ENCODE measurements at regions not wholly inside any gene's neighbourhood (a gene's known extent, or its start where the extent isn't known, plus 50 kb on each side); places are given as distances from the start of the nearest gene placed in this dataset.

DNA sequence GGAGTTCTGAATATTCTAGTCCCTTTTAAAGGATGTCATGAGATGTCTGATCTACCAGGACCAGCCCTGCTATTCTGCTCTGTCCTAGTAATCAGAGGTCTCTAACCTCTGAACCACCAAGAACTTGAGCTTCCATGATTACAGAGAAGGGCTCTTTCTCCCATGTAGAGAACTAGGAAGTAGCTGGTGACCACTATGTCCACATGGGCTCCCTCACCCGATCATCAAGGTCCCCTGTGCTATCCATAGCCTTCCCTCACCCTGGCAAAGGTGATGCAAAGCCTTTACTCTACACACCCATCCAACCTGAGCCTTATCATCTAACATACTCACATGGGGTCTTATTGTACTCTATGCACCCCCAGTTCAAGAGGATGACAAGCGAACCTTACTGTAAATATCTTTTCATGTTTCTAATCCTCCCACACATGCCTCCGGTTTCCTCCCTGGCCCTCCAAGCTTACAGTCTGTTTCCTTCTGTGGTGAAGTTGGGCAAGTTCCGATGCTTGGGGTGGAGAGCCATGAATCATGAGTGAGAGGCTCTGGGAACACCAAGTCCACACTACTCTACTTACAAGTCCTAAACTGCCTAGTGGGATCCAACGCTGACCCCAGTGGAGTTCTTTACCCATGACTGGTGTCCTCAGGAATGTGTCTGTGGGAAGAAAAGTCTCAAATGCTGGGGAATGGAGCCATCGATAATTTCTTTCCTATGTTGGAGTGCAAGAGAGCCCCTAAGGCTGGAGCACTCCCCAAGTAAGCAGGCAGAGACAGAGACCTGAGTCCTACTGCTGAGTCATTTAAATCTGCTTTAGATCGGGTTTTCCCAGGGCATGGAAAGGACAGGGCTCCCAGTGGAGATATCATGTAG is 73.3 kb upstream of the KLF7 start:
- 20% methylated on average over 6 of the region's 7 CpGs for WGBS (ENCODE audit: insufficient coverage, low coverage, missing lambda C conversion rate)
- in situ Hi-C loops (cut with MboI) = no loop called here
- Histone ChIP-seq H3K27me3 (ENCODE audit: control insufficient read depth in 2 of 2, insufficient read depth in 2 of 2, low read length in 2 of 2) (no peaks in the 10 kb centered on the region), H3K9me3 (replicated peaks; ENCODE audit: control insufficient read depth, insufficient read depth, low read depth, low read length) (no peaks in the 10 kb centered on the region), H3K79me2 (ENCODE audit: control insufficient read depth, insufficient read depth, low read length) (no peaks in the 10 kb centered on the region), H2AFZ (ENCODE audit: low read depth, low read length) (peak overlapping the region; percentile 81), H3K4me2 (ENCODE audit: insufficient read depth, low read length) (0 out of 2 replicates have a peak overlapping the region, but pooled peaks have one; percentile 32), H3K9ac (ENCODE audit: insufficient read depth in 1 of 2, low read depth in 2 of 2, low read length in 2 of 2) (no peak overlapping the region), H3K4me1 (replicated peaks in 1 of 2; ENCODE audit: control insufficient read depth in 2 of 2, insufficient read depth in 2 of 2, low read length in 2 of 2) (peaks cover 0 to 13% of the 10 kb centered on the region in 2 experiments; a peak in 2 of 5 replicates), H3K36me3 (ENCODE audit: control insufficient read depth, insufficient read depth, low read length) (no peaks in the 10 kb centered on the region), H4K20me1 (replicated peaks; ENCODE audit: control insufficient read depth, insufficient read depth, low read length) (no peaks in the 10 kb centered on the region), H3K4me3 (no peak overlapping the region), H3K27ac (ENCODE audit: extremely low read depth, low read depth, low read length) (peak overlapping the region; percentile 47; the same call in 2 of the 3 replicates), H3K9me1 (ENCODE audit: control insufficient read depth, insufficient read depth, low read length) (no peaks in the 10 kb centered on the region)
- no TSS peak for BruUV-seq (replicated peaks)
- CTCF ChIA-PET (ENCODE audit: low intra/inter-chr PET ratio) = interaction anchor here (0.6 kb wide), 1 partner anchor 44 kb away, joined by 3 read pairs; no protein-coding TSS in a partner anchor
- ATAC-seq (peak; percentile 62), DNase-seq (ENCODE audit: extremely low read depth in 1 of 4, low spot score in 3 of 4) (peak; percentile 12 to 45 (median 16)), FAIRE-seq (peak; percentile 60)
- POLR2A ChIA-PET = interaction anchor here (1.1 to 1.2 kb wide), 2 partner anchors 12 to 21 kb away, joined by 3 to 4 read pairs; no protein-coding TSS in a partner anchor
- intact Hi-C loops (cut with micrococcal nuclease) = loop anchor here (10.0 kb wide), 1 partner anchor 236 kb away; no protein-coding TSS in a partner anchor
- TF ChIP-seq PCBP2 (IDR thresholded peaks at IDR 0.05; ENCODE audit: low read depth, low read length, poor library complexity, severe bottlenecking) (no peak), PRPF4 (IDR thresholded peaks at IDR 0.05; ENCODE audit: insufficient read depth, low read depth, low read length, poor library complexity, severe bottlenecking) (no peak), NFE2 (IDR thresholded peaks at IDR 0.05; ENCODE audit: low read depth) (peak; percentile 42; the same call in 1 of the 2 replicates), ARID1B (IDR thresholded peaks at IDR 0.05) (0 out of 2 replicates have a peak, but pooled peaks have one; percentile 8), KAT2B (IDR thresholded peaks at IDR 0.05; ENCODE audit: low read depth, low read length) (no peak), ZNF436 (CRISPR knock-in tag; IDR thresholded peaks at IDR 0.05) (no peak), ZNF232 (CRISPR knock-in tag; IDR thresholded peaks at IDR 0.05) (no peak), ZNF121 (CRISPR knock-in tag; conservative IDR thresholded peaks at IDR 0.05) (no peak), ZNF224 (CRISPR knock-in tag; IDR thresholded peaks at IDR 0.05) (no peak), SREBF1 (IDR thresholded peaks at IDR 0.05; ENCODE audit: borderline replicate concordance, low read depth, low read length) (no peak), ZNF133 (CRISPR knock-in tag; IDR thresholded peaks at IDR 0.05) (no peak), FOSL1 (tag; conservative IDR thresholded peaks at IDR 0.05) (peak; percentile 67), RBM14 (IDR thresholded peaks at IDR 0.05; ENCODE audit: borderline replicate concordance, insufficient read depth, low read depth, low read length) (no peak)
- TF ChIP-seq, protein P1, sequence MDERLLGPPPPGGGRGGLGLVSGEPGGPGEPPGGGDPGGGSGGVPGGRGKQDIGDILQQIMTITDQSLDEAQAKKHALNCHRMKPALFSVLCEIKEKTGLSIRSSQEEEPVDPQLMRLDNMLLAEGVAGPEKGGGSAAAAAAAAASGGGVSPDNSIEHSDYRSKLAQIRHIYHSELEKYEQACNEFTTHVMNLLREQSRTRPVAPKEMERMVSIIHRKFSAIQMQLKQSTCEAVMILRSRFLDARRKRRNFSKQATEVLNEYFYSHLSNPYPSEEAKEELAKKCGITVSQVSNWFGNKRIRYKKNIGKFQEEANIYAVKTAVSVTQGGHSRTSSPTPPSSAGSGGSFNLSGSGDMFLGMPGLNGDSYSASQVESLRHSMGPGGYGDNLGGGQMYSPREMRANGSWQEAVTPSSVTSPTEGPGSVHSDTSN (CRISPR knock-in tag; IDR thresholded peaks at IDR 0.05; ENCODE audit: low read depth) = no peak
- TF ChIP-seq, protein P1 (tag; conservative IDR thresholded peaks at IDR 0.05; ENCODE audit: low read depth) = 0 out of 2 replicates have a peak, but pooled peaks have one; percentile 6
- TF ChIP-seq, protein P2, sequence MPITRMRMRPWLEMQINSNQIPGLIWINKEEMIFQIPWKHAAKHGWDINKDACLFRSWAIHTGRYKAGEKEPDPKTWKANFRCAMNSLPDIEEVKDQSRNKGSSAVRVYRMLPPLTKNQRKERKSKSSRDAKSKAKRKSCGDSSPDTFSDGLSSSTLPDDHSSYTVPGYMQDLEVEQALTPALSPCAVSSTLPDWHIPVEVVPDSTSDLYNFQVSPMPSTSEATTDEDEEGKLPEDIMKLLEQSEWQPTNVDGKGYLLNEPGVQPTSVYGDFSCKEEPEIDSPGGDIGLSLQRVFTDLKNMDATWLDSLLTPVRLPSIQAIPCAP (CRISPR knock-in tag; IDR thresholded peaks at IDR 0.05; ENCODE audit: borderline replicate concordance) = no peak
- TF ChIP-seq, protein P3, sequence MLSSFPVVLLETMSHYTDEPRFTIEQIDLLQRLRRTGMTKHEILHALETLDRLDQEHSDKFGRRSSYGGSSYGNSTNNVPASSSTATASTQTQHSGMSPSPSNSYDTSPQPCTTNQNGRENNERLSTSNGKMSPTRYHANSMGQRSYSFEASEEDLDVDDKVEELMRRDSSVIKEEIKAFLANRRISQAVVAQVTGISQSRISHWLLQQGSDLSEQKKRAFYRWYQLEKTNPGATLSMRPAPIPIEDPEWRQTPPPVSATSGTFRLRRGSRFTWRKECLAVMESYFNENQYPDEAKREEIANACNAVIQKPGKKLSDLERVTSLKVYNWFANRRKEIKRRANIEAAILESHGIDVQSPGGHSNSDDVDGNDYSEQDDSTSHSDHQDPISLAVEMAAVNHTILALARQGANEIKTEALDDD (IDR thresholded peaks at IDR 0.05) = no peak

Measured in K562 (cell line).